ENCODE measurements at regions not wholly inside any gene's neighbourhood (a gene's known extent, or its start where the extent isn't known, plus 50 kb on each side); places are given as distances from the start of the nearest gene placed in this dataset.
A peak's percentile ranks its signal among the peaks of the same experiment; 100 is the strongest.
"Not testable (repeated sequence)": the region's sequence is repeated elsewhere in the genome, so short reads cannot be mapped to it uniquely, and the experiment has no call there.

GRCh38 chr18:41064916-41065315 is 890.1 kb upstream of the PIK3C3 start:
- Mint-ChIP-seq H3K27ac (no peak overlapping the region), H3K27me3 (no peaks in the 10 kb centered on the region), H3K36me3 (no peaks in the 10 kb centered on the region), H3K9me3 (peaks cover 5 to 30% (median 11%) of the 10 kb centered on the region in 5 donors), H3K4me3 (no peak overlapping the region), H3K4me1 (no peaks in the 10 kb centered on the region)
- Histone ChIP-seq H3K4me3 (ENCODE audit: low read length) (no peak overlapping the region), H3K9me3 (ENCODE audit: low read length) (no peaks in the 10 kb centered on the region), H3K36me3 (ENCODE audit: insufficient read depth, low read length) (no peaks in the 10 kb centered on the region), H3K27me3 (ENCODE audit: insufficient read depth, low read length, poor library complexity, severe bottlenecking) (no peaks in the 10 kb centered on the region), H3K27ac (ENCODE audit: low read depth, low read length) (no peak overlapping the region), H3K4me1 (ENCODE audit: insufficient read depth, low read length) (no peaks in the 10 kb centered on the region)
- ChIA-PET POLR2A (no interaction called here), CTCF (no interaction called here)
- no peak for DNase-seq

DNA sequence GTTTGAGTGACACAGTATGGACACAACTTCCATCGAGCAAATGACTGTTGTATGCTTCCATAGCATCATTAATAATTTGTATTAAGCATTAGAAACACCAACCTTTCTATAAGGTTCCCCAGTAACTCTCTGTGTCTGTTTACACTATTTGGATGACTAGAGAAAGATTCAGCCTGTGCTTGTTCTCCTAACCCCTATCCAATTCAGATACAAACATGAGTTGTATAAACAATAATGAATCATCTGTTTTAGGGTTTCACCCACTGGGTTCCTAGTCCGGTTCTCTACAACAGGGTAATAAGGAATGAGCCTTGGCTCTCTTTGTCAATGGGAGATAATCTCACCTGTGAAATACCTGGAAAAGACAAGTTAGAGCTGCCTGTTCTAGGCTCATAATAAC is 894.1 kb upstream of the PIK3C3 start:
- Histone ChIP-seq H3K27ac (ENCODE audit: low read depth, low read length) (no peak overlapping the region), H3K27me3 (ENCODE audit: insufficient read depth, low read length, poor library complexity, severe bottlenecking) (no peaks in the 10 kb centered on the region), H3K4me1 (ENCODE audit: insufficient read depth, low read length) (no peaks in the 10 kb centered on the region), H3K4me3 (ENCODE audit: low read length) (no peak overlapping the region), H3K36me3 (ENCODE audit: insufficient read depth, low read length) (no peaks in the 10 kb centered on the region), H3K9me3 (ENCODE audit: low read length) (no peaks in the 10 kb centered on the region)
- ChIA-PET CTCF (no interaction called here), POLR2A (no interaction called here)
- no peak for DNase-seq
- Mint-ChIP-seq H3K27me3 (no peaks in the 10 kb centered on the region), H3K4me1 (no peaks in the 10 kb centered on the region), H3K27ac (no peak overlapping the region), H3K4me3 (no peak overlapping the region), H3K36me3 (peaks cover 0 to 2% (median 0%) of the 10 kb centered on the region in 3 donors), H3K9me3 (peaks cover 2 to 28% (median 11%) of the 10 kb centered on the region in 5 donors)

- ChIA-PET POLR2A (no interaction called here), CTCF (no interaction called here)
- no peaks in the 10 kb centered on the region for H3K36me3 ChIP-seq (ENCODE audit: insufficient read depth, low read length)
- H3K9me3 Mint-ChIP-seq, result peaks cover 2 to 31% (median 12%) of the 10 kb centered on the region in 5 donors
- H3K27ac Mint-ChIP-seq, result no peak overlapping the region
- peaks cover 0 to 2% (median 0%) of the 10 kb centered on the region in 3 donors for H3K36me3 Mint-ChIP-seq
- no peaks in the 10 kb centered on the region for H3K4me1 Mint-ChIP-seq
- no peaks in the 10 kb centered on the region for H3K27me3 Mint-ChIP-seq
- H3K27me3 ChIP-seq (ENCODE audit: insufficient read depth, low read length, poor library complexity, severe bottlenecking), result no peaks in the 10 kb centered on the region
- no peak for DNase-seq
- no peak overlapping the region for H3K27ac ChIP-seq (ENCODE audit: low read depth, low read length)
- H3K4me3 ChIP-seq (ENCODE audit: low read length), result no peak overlapping the region
- no peak overlapping the region for H3K4me3 Mint-ChIP-seq
- no peaks in the 10 kb centered on the region for H3K4me1 ChIP-seq (ENCODE audit: insufficient read depth, low read length)
- H3K9me3 ChIP-seq (ENCODE audit: low read length), result no peaks in the 10 kb centered on the region
Observed at GRCh38 chr18:41059126-41059415, 896.0 kb upstream of the PIK3C3 start.

- Mint-ChIP-seq H3K4me3 (no peak overlapping the region), H3K27ac (no peak overlapping the region), H3K9me3 (peaks cover 5 to 36% (median 14%) of the 10 kb centered on the region in 5 donors), H3K36me3 (peaks cover 0 to 2% (median 0%) of the 10 kb centered on the region in 3 donors), H3K27me3 (no peaks in the 10 kb centered on the region), H3K4me1 (no peaks in the 10 kb centered on the region)
- Histone ChIP-seq H3K9me3 (ENCODE audit: low read length) (no peaks in the 10 kb centered on the region), H3K27me3 (ENCODE audit: insufficient read depth, low read length, poor library complexity, severe bottlenecking) (no peaks in the 10 kb centered on the region), H3K4me3 (ENCODE audit: low read length) (no peak overlapping the region), H3K27ac (ENCODE audit: low read depth, low read length) (no peak overlapping the region), H3K36me3 (ENCODE audit: insufficient read depth, low read length) (no peaks in the 10 kb centered on the region), H3K4me1 (ENCODE audit: insufficient read depth, low read length) (no peaks in the 10 kb centered on the region)
- DNase-seq, result no peak
- CTCF ChIA-PET, result no interaction called here
- POLR2A ChIA-PET, result no interaction called here
Observed at GRCh38 chr18:41058351-41059125, 896.5 kb upstream of the PIK3C3 start.

GRCh38 chr18:41052625-41053024 is 902.4 kb upstream of the PIK3C3 start:
- Histone ChIP-seq H3K27me3 (ENCODE audit: insufficient read depth, low read length, poor library complexity, severe bottlenecking) (no peaks in the 10 kb centered on the region), H3K4me1 (ENCODE audit: insufficient read depth, low read length) (no peaks in the 10 kb centered on the region), H3K27ac (ENCODE audit: low read depth, low read length) (no peak overlapping the region), H3K4me3 (ENCODE audit: low read length) (no peak overlapping the region), H3K9me3 (ENCODE audit: low read length) (no peaks in the 10 kb centered on the region), H3K36me3 (ENCODE audit: insufficient read depth, low read length) (no peaks in the 10 kb centered on the region)
- H3K4me1 Mint-ChIP-seq, result no peaks in the 10 kb centered on the region
- H3K36me3 Mint-ChIP-seq, result no peaks in the 10 kb centered on the region
- no peak overlapping the region for H3K27ac Mint-ChIP-seq
- POLR2A ChIA-PET, result no interaction called here
- H3K9me3 Mint-ChIP-seq, result peaks cover 8 to 36% (median 14%) of the 10 kb centered on the region in 5 donors
- DNase-seq, result no peak
- H3K27me3 Mint-ChIP-seq, result no peaks in the 10 kb centered on the region
- H3K4me3 Mint-ChIP-seq, result peak overlapping the region in 1 of 7 donors; percentile 5
- CTCF ChIA-PET, result no interaction called here

DNA sequence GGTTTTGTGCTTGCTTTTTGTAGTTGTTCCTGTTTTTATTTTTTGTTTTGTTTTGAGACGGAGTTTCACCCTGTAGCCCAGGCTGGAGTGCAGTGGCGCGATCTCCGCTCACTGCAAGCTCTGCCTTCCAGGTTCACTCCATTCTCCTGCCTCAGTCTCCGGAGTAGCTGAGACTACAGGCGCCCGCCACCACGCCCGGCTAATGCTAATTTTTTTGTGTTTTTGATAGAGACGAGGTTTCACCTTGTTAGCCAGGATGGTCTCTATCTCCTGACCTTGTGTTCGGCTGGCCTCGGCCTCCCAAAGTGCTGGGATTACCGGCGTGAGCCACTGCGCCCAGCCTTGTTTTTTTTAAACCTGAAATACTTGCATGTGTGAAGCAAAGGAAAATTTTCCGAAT is 908.8 kb upstream of the PIK3C3 start:
- H3K36me3 Mint-ChIP-seq; H3K9me3 ChIP-seq (ENCODE audit: low read length); H3K27ac Mint-ChIP-seq; H3K4me3 ChIP-seq (ENCODE audit: low read length); POLR2A ChIA-PET; CTCF ChIA-PET; H3K4me1 ChIP-seq (ENCODE audit: insufficient read depth, low read length); H3K4me3 Mint-ChIP-seq; H3K27me3 Mint-ChIP-seq; H3K27ac ChIP-seq (ENCODE audit: low read depth, low read length); H3K36me3 ChIP-seq (ENCODE audit: insufficient read depth, low read length); DNase-seq; H3K4me1 Mint-ChIP-seq; H3K27me3 ChIP-seq (ENCODE audit: insufficient read depth, low read length, poor library complexity, severe bottlenecking): not testable (repeated sequence)
- H3K9me3 Mint-ChIP-seq, result peaks cover 1 to 20% (median 13%) of the 10 kb centered on the region in 5 donors

GRCh38 chr18:41043876-41044275 is 911.2 kb upstream of the PIK3C3 start:
- H3K4me1 ChIP-seq (ENCODE audit: insufficient read depth, low read length), result no peaks in the 10 kb centered on the region
- ChIA-PET CTCF (no interaction called here), POLR2A (no interaction called here)
- Mint-ChIP-seq H3K36me3 (no peaks in the 10 kb centered on the region), H3K27me3 (no peaks in the 10 kb centered on the region), H3K27ac (no peak overlapping the region), H3K4me1 (no peaks in the 10 kb centered on the region), H3K9me3 (peaks cover 1 to 28% (median 11%) of the 10 kb centered on the region in 5 donors), H3K4me3 (no peak overlapping the region)
- H3K9me3 ChIP-seq (ENCODE audit: low read length), result no peaks in the 10 kb centered on the region
- no peaks in the 10 kb centered on the region for H3K36me3 ChIP-seq (ENCODE audit: insufficient read depth, low read length)
- no peak for DNase-seq
- no peaks in the 10 kb centered on the region for H3K27me3 ChIP-seq (ENCODE audit: insufficient read depth, low read length, poor library complexity, severe bottlenecking)
- no peak overlapping the region for H3K4me3 ChIP-seq (ENCODE audit: low read length)
- H3K27ac ChIP-seq (ENCODE audit: low read depth, low read length), result no peak overlapping the region

GRCh38 chr18:41042866-41043265 is 912.2 kb upstream of the PIK3C3 start:
- Histone ChIP-seq H3K27me3 (ENCODE audit: insufficient read depth, low read length, poor library complexity, severe bottlenecking) (no peaks in the 10 kb centered on the region), H3K27ac (ENCODE audit: low read depth, low read length) (no peak overlapping the region), H3K4me3 (ENCODE audit: low read length) (no peak overlapping the region), H3K4me1 (ENCODE audit: insufficient read depth, low read length) (no peaks in the 10 kb centered on the region), H3K36me3 (ENCODE audit: insufficient read depth, low read length) (no peaks in the 10 kb centered on the region), H3K9me3 (ENCODE audit: low read length) (no peaks in the 10 kb centered on the region)
- Mint-ChIP-seq H3K27ac (no peak overlapping the region), H3K4me3 (no peak overlapping the region), H3K4me1 (no peaks in the 10 kb centered on the region), H3K9me3 (peaks cover 0 to 26% (median 10%) of the 10 kb centered on the region in 5 donors), H3K36me3 (no peaks in the 10 kb centered on the region), H3K27me3 (no peaks in the 10 kb centered on the region)
- ChIA-PET POLR2A (no interaction called here), CTCF (no interaction called here)
- DNase-seq, result no peak

DNA sequence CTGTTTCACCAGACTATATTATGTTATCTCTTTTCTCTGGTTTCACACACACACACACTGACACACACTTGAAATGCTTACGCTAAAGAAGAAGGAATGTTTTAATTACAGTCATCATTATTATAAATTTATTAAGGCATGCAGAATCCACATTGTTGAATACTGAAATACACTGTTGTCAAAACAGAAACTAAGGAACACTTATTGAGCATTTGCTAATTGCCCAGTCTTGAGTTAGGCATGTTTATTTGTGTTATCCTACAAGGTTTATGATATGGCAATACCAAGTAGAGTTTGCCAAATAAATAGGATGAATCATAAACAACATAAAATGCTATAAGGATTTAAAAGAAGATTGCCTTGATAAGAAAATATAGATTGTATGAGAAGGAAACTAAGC is 917.0 kb upstream of the PIK3C3 start:
- Mint-ChIP-seq H3K4me3 (no peak overlapping the region), H3K36me3 (no peaks in the 10 kb centered on the region), H3K27ac (no peak overlapping the region), H3K9me3 (peaks cover 2 to 33% (median 15%) of the 10 kb centered on the region in 5 donors), H3K27me3 (no peaks in the 10 kb centered on the region), H3K4me1 (no peaks in the 10 kb centered on the region)
- no peaks in the 10 kb centered on the region for H3K36me3 ChIP-seq (ENCODE audit: insufficient read depth, low read length)
- no peaks in the 10 kb centered on the region for H3K27me3 ChIP-seq (ENCODE audit: insufficient read depth, low read length, poor library complexity, severe bottlenecking)
- H3K4me3 ChIP-seq (ENCODE audit: low read length), result no peak overlapping the region
- no peaks in the 10 kb centered on the region for H3K9me3 ChIP-seq (ENCODE audit: low read length)
- no peaks in the 10 kb centered on the region for H3K4me1 ChIP-seq (ENCODE audit: insufficient read depth, low read length)
- DNase-seq, result no peak
- H3K27ac ChIP-seq (ENCODE audit: low read depth, low read length), result no peak overlapping the region
- CTCF ChIA-PET, result no interaction called here
- POLR2A ChIA-PET, result no interaction called here

All from CD8-positive, alpha-beta memory T cell (primary cell).